Peyer's patch (tissue), 4 donors: ENCODE measurements at regions not wholly inside any gene's neighbourhood (a gene's known extent, or its start where the extent isn't known, plus 50 kb on each side); places are given as distances from the start of the nearest gene placed in this dataset.

ENCODE experiments used
- POLR2A ChIP-seq, 2 donors: fragments of 450-650 bp; IDR thresholded peaks; one replicate each; pipeline ENCODE4 v1.5.1; 2017; ENCODE audit warnings: antibody characterized with exemption in 2 of 2, mild to moderate bottlenecking in 2 of 2, moderate library complexity in 2 of 2
- TF ChIP-seq, protein P1 (sequence below), 6 experiments: fragments of 450-650 bp in 4 of 6; fragments of 200-600 bp in 2 of 6; sonication (generic) in 1 of 6; IDR thresholded peaks; one replicate each; pipeline ENCODE4 v1.5.1; 2017 to 2019; ENCODE audit warnings: antibody characterized with exemption in 6 of 6, mild to moderate bottlenecking in 3 of 6, moderate library complexity in 1 of 6

- TF ChIP-seq, protein P1, sequence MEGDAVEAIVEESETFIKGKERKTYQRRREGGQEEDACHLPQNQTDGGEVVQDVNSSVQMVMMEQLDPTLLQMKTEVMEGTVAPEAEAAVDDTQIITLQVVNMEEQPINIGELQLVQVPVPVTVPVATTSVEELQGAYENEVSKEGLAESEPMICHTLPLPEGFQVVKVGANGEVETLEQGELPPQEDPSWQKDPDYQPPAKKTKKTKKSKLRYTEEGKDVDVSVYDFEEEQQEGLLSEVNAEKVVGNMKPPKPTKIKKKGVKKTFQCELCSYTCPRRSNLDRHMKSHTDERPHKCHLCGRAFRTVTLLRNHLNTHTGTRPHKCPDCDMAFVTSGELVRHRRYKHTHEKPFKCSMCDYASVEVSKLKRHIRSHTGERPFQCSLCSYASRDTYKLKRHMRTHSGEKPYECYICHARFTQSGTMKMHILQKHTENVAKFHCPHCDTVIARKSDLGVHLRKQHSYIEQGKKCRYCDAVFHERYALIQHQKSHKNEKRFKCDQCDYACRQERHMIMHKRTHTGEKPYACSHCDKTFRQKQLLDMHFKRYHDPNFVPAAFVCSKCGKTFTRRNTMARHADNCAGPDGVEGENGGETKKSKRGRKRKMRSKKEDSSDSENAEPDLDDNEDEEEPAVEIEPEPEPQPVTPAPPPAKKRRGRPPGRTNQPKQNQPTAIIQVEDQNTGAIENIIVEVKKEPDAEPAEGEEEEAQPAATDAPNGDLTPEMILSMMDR (IDR thresholded peaks at IDR 0.05): no peak
- no peak for TF ChIP-seq POLR2A (IDR thresholded peaks at IDR 0.05)
Measured at GRCh38 chr10:3676564-3676963, 108.4 kb downstream of the KLF6 start.
